K562 (cell line): ENCODE measurements at regions not wholly inside any gene's neighbourhood (a gene's known extent, or its start where the extent isn't known, plus 50 kb on each side); places are given as distances from the start of the nearest gene placed in this dataset.

ENCODE experiments used
- ATAC-seq: fragments of 200-7000 bp; cut with Tn5 transposase; 3 replicates; pipeline ENCODE4 v1.9.1; 2020; ENCODE audit warnings: moderate library complexity
- BruUV-seq: library from RNA; stranded (reverse); fragments of 400-500 nt; replicated peaks from 2 replicates; lab custom pipeline; 2021; lab: Mats Ljungman, UMichigan
- CTCF ChIA-PET: fragments of 300-600 bp; formaldehyde crosslinking; extraction: SDS; loops from one replicate; lab custom pipeline; 2021; ENCODE audit warnings: low intra/inter-chr PET ratio; lab: Yijun Ruan, JAX
- POLR2A ChIA-PET: fragments of 300-600, 350-650 bp; sonication (Branson Sonifier 250); formaldehyde crosslinking; extraction: SDS; loops from one replicate; lab custom pipeline; 2021; ENCODE audit warnings: antibody characterized with exemption, inconsistent platforms; lab: Yijun Ruan, JAX
- DNase-seq, 4 experiments: peaks; one replicate each; pipeline versions ENCODE4 v3.0.0 to v3.0.0-alpha.2; 2011 to 2018; ENCODE audit warnings: low spot score in 3 of 4, mixed read lengths in 3 of 4; ENCODE audit errors: extremely low read depth in 1 of 4
- FAIRE-seq: peaks from 2 replicates; lab custom pipeline; 2011; peaks lifted over from hg19 to GRCh38; lab: Jason Lieb, UNC
- H2AFZ ChIP-seq: 2 replicates; pipeline ENCODE4 v1.6.0; 2011; ENCODE audit warnings: low read depth, low read length, control low read depth, inconsistent platforms
- H3K27ac ChIP-seq: fragments of 200-600 bp; 3 replicates; pipeline ENCODE4 v1.8.0; 2011; ENCODE audit warnings: low read depth, mild to moderate bottlenecking, control low read depth, inconsistent platforms, low read length, moderate library complexity, mixed read lengths; ENCODE audit errors: extremely low read depth
- H3K27me3 ChIP-seq, 2 experiments: fragments of 300-600 bp in 1 of 2; 2 replicates in 1 of 2; 3 replicates in 1 of 2; pipeline versions ENCODE4 v1.6.0 to v1.8.0; 2011; ENCODE audit warnings: inconsistent platforms in 2 of 2, low read length in 2 of 2, mild to moderate bottlenecking in 1 of 2, mixed read lengths in 1 of 2, moderate library complexity in 1 of 2; ENCODE audit not compliant: control insufficient read depth in 2 of 2, insufficient read depth in 2 of 2
- H3K36me3 ChIP-seq: fragments of 300-600 bp; 3 replicates; pipeline ENCODE4 v1.8.0; 2011; ENCODE audit warnings: mild to moderate bottlenecking, low read length, inconsistent platforms; ENCODE audit not compliant: control insufficient read depth, insufficient read depth
- H3K4me1 ChIP-seq, 2 experiments: fragments of 200-600 bp in 1 of 2; replicated peaks in 1 of 2; 2 replicates in 1 of 2; 3 replicates in 1 of 2; pipeline versions ENCODE4 v1.5.1 to v1.8.0; 2011; ENCODE audit warnings: inconsistent platforms in 2 of 2, low read length in 2 of 2, mild to moderate bottlenecking in 1 of 2, mixed read lengths in 1 of 2, moderate library complexity in 1 of 2; ENCODE audit not compliant: control insufficient read depth in 2 of 2, insufficient read depth in 2 of 2
- H3K4me2 ChIP-seq: 2 replicates; pipeline ENCODE4 v1.6.1; 2011; ENCODE audit warnings: low read length, control low read depth, inconsistent platforms, mixed read lengths; ENCODE audit not compliant: insufficient read depth
- H3K4me3 ChIP-seq: fragments of 200-600 bp; sonication (generic), shearing (Covaris generic); 2 replicates; pipeline ENCODE4 v1.5.1; 2016; ENCODE audit warnings: control low read depth, inconsistent platforms
- H3K79me2 ChIP-seq: fragments of 200-600 bp; 3 replicates; pipeline ENCODE4 v1.8.0; 2011; ENCODE audit warnings: low read length, inconsistent platforms; ENCODE audit not compliant: control insufficient read depth, insufficient read depth
- H3K9ac ChIP-seq, 2 experiments: 2 replicates each; pipeline versions ENCODE4 v1.6.0 to v1.6.1; 2011; ENCODE audit warnings: low read depth in 2 of 2, low read length in 2 of 2, control low read depth in 1 of 2, inconsistent platforms in 1 of 2, mild to moderate bottlenecking in 1 of 2, mixed read lengths in 1 of 2; ENCODE audit not compliant: insufficient read depth in 1 of 2
- H3K9me1 ChIP-seq: one replicate; pipeline ENCODE4 v1.6.0; 2011; ENCODE audit warnings: inconsistent platforms, mild to moderate bottlenecking, low read length, moderate library complexity; ENCODE audit not compliant: control insufficient read depth, insufficient read depth
- H3K9me3 ChIP-seq: replicated peaks from 2 replicates; pipeline ENCODE4 v1.5.1; 2011; ENCODE audit warnings: low read depth, low read length, inconsistent platforms; ENCODE audit not compliant: control insufficient read depth, insufficient read depth
- H4K20me1 ChIP-seq: replicated peaks from 2 replicates; pipeline ENCODE4 v1.6.1; 2011; ENCODE audit warnings: low read length, inconsistent platforms, mixed read lengths; ENCODE audit not compliant: control insufficient read depth, insufficient read depth
- CBX5 ChIP-seq: IDR thresholded peaks from 2 replicates; pipeline ENCODE4 v1.6.1; 2014; ENCODE audit warnings: low read depth, borderline replicate concordance
- WGBS: fragments of 100-300 bp; shearing (Covaris generic); methylation state at CpG from one replicate; pipeline ENCODE4 v1.1.6; 2016; ENCODE audit warnings: low coverage, mixed read lengths; ENCODE audit not compliant: insufficient coverage; ENCODE audit errors: missing lambda C conversion rate; 5-methylcytosine and 5-hydroxymethylcytosine counted together
- in situ Hi-C: fragments of 300-500 bp; cut with MboI; formaldehyde crosslinking; loops from 4 replicates; pipeline ENCODE4 v1.15.0; 2018; ENCODE audit warnings: inconsistent platforms, mixed read lengths
- intact Hi-C: fragments of 100-400 bp; cut with micrococcal nuclease; formaldehyde crosslinking; loops from 2 replicates; pipeline ENCODE4 v1.14.2; 2022
- TF ChIP-seq, protein P1 (sequence below), 2 experiments: fragments of 450-650 bp; formaldehyde crosslinking in 1 of 2; IDR thresholded peaks; 2 replicates each; pipeline versions ENCODE4 v1.4.0 to v1.6.1; 2014 to 2020; ENCODE audit warnings: mild to moderate bottlenecking in 2 of 2, borderline replicate concordance in 1 of 2, low read depth in 1 of 2

DNA sequence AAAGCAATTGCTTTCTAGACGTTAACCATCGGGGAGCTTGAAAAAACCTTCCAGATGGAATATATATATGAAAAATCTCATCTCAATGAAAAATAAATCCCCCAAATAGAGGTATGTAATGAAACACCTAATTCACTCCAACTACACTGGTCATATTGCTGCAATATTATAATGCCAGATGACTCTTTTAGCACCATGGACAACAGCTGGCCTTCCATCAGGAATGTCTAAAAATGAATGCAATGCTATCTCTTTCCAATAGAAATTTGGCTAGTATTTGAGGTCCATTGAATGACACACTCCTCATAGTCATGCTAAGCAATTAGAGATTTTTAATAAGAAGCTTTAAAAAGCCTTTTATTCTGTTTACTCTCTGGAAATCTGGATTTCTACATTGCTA, 340.2 kb upstream of the BRINP1 start:
- 19% methylated on average over 2 of the region's 2 CpGs for WGBS
- DNase-seq = no peak
- H3K9me3 ChIP-seq = no peaks in the 10 kb centered on the region
- no TSS peak for BruUV-seq
- FAIRE-seq = no peak
- ChIA-PET CTCF (no interaction called here), POLR2A (no interaction called here)
- no peak overlapping the region for H3K4me3 ChIP-seq
- H3K9me1 ChIP-seq = no peaks in the 10 kb centered on the region
- no peak overlapping the region for H3K4me2 ChIP-seq
- no peaks in the 10 kb centered on the region for H4K20me1 ChIP-seq
- no peaks in the 10 kb centered on the region for H3K36me3 ChIP-seq
- H3K27ac ChIP-seq = no peak overlapping the region
- H3K79me2 ChIP-seq = no peaks in the 10 kb centered on the region
- intact Hi-C loops (no loop called here), in situ Hi-C loops (no loop called here)
- H3K4me1 ChIP-seq = no peaks in the 10 kb centered on the region
- H3K9ac ChIP-seq = no peak overlapping the region
- no peak overlapping the region for H2AFZ ChIP-seq
- no peak for TF ChIP-seq CBX5
- TF ChIP-seq, protein P1, sequence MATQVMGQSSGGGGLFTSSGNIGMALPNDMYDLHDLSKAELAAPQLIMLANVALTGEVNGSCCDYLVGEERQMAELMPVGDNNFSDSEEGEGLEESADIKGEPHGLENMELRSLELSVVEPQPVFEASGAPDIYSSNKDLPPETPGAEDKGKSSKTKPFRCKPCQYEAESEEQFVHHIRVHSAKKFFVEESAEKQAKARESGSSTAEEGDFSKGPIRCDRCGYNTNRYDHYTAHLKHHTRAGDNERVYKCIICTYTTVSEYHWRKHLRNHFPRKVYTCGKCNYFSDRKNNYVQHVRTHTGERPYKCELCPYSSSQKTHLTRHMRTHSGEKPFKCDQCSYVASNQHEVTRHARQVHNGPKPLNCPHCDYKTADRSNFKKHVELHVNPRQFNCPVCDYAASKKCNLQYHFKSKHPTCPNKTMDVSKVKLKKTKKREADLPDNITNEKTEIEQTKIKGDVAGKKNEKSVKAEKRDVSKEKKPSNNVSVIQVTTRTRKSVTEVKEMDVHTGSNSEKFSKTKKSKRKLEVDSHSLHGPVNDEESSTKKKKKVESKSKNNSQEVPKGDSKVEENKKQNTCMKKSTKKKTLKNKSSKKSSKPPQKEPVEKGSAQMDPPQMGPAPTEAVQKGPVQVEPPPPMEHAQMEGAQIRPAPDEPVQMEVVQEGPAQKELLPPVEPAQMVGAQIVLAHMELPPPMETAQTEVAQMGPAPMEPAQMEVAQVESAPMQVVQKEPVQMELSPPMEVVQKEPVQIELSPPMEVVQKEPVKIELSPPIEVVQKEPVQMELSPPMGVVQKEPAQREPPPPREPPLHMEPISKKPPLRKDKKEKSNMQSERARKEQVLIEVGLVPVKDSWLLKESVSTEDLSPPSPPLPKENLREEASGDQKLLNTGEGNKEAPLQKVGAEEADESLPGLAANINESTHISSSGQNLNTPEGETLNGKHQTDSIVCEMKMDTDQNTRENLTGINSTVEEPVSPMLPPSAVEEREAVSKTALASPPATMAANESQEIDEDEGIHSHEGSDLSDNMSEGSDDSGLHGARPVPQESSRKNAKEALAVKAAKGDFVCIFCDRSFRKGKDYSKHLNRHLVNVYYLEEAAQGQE (IDR thresholded peaks at IDR 0.05; ENCODE audit: borderline replicate concordance) = 0 out of 2 replicates have a peak, but pooled peaks have one; percentile 10
- TF ChIP-seq, protein P1 (CRISPR knock-in tag; IDR thresholded peaks at IDR 0.05; ENCODE audit: low read depth) = no peak
- no peak for ATAC-seq
- no peaks in the 10 kb centered on the region for H3K27me3 ChIP-seq
